ELR (cell line): ENCODE measurements at regions not wholly inside any gene's neighbourhood (a gene's known extent, or its start where the extent isn't known, plus 50 kb on each side); places are given as distances from the start of the nearest gene placed in this dataset.
"Not testable (repeated sequence)": the region's sequence is repeated elsewhere in the genome, so short reads cannot be mapped to it uniquely, and the experiment has no call there.

Experiments
- DNase-seq: peaks from one replicate; pipeline ENCODE4 v3.0.0-alpha.2; 2015; ENCODE audit warnings: low read depth

GRCh38 chr15:36079021-36079420, 500.4 kb upstream of the CDIN1 start:
- DNase-seq, result no peak

GRCh38 chr15:36080759-36081158, 498.7 kb upstream of the CDIN1 start:
- DNase-seq, result no peak

GRCh38 chr15:36090286-36090946, 489.0 kb upstream of the CDIN1 start:
- no peak for DNase-seq

GRCh38 chr15:36106640-36107335, 472.6 kb upstream of the CDIN1 start:
- no peak for DNase-seq

- no peak for DNase-seq
These were observed 470.9 kb upstream of the CDIN1 start for GRCh38 chr15:36108541-36108940.

- no peak for DNase-seq
These were observed 469.3 kb upstream of the CDIN1 start for GRCh38 chr15:36109943-36110658.

- DNase-seq, result no peak
These were observed 468.8 kb upstream of the CDIN1 start for GRCh38 chr15:36110659-36110993.

- DNase-seq, result no peak
These were observed 462.1 kb upstream of the CDIN1 start for GRCh38 chr15:36117296-36117787.

GRCh38 chr15:36126194-36126593, 453.2 kb upstream of the CDIN1 start:
- DNase-seq, result no peak

- DNase-seq, result no peak
These were observed 448.6 kb upstream of the CDIN1 start for GRCh38 chr15:36130641-36131310.

- DNase-seq, result no peak
These were observed 445.7 kb upstream of the CDIN1 start for GRCh38 chr15:36133742-36134141.

- no peak for DNase-seq
These were observed 443.4 kb upstream of the CDIN1 start for GRCh38 chr15:36136049-36136448.

GRCh38 chr15:36152936-36153335, 426.5 kb upstream of the CDIN1 start:
- DNase-seq, result no peak

GRCh38 chr15:36156879-36157427, 422.5 kb upstream of the CDIN1 start:
- DNase-seq, result peak; percentile 14

GRCh38 chr15:36160351-36160750, 419.1 kb upstream of the CDIN1 start:
- DNase-seq, result no peak

GRCh38 chr15:36161108-36161507, 418.3 kb upstream of the CDIN1 start:
- DNase-seq, result no peak

GRCh38 chr15:36161771-36162212, 417.6 kb upstream of the CDIN1 start:
- no peak for DNase-seq

GRCh38 chr15:36163983-36164382, 415.4 kb upstream of the CDIN1 start:
- not testable (repeated sequence) for DNase-seq

- no peak for DNase-seq
These were observed 406.5 kb upstream of the CDIN1 start for GRCh38 chr15:36172955-36173354.

GRCh38 chr15:36175186-36175740, 404.2 kb upstream of the CDIN1 start:
- DNase-seq, result no peak

GRCh38 chr15:36175741-36176291, 403.6 kb upstream of the CDIN1 start:
- DNase-seq, result no peak
